Putamen (tissue), 1 donor: ENCODE measurements at regions not wholly inside any gene's neighbourhood (a gene's known extent, or its start where the extent isn't known, plus 50 kb on each side); places are given as distances from the start of the nearest gene placed in this dataset.

ENCODE experiments used
- DNase-seq: peaks from one replicate; pipeline ENCODE4 v3.0.0-alpha.2; 2016; ENCODE audit warnings: low spot score

DNA sequence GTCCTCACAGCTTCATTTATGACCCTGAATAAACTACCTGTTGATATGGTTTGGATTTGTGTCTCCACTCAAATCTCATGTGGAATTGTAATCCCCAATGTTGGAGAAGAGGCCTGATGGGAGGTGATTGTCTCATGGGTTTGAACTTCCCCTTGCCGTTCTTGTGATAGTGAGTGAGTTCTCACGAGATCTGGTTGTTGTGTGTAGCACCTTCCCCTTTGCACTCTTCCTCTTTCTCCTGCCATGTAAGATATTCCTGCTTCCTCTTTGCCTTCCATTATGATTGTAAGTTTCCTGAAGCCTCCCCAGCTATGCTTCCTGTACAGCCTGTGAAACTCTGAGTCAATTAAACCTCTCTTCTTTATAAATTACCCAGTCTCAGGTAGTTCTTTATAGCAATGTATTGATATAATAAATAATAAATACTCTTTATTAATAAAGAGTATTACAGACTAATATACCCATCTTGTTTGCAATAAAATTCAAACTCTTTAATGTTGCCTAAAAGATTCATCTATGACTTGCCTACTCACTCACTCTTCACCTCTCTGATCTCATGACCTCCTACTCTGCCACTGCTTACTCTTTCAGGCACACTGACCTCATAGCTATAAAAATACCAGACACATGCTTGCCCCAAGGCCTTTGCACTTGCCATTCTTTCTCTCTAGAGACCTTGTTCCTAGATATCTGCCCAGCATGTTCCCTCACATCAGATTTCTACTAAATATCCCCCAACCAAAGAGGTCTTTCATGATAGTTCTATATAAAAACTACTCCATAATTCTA, 256.4 kb upstream of the MARCKS start:
- no peak for DNase-seq

DNA sequence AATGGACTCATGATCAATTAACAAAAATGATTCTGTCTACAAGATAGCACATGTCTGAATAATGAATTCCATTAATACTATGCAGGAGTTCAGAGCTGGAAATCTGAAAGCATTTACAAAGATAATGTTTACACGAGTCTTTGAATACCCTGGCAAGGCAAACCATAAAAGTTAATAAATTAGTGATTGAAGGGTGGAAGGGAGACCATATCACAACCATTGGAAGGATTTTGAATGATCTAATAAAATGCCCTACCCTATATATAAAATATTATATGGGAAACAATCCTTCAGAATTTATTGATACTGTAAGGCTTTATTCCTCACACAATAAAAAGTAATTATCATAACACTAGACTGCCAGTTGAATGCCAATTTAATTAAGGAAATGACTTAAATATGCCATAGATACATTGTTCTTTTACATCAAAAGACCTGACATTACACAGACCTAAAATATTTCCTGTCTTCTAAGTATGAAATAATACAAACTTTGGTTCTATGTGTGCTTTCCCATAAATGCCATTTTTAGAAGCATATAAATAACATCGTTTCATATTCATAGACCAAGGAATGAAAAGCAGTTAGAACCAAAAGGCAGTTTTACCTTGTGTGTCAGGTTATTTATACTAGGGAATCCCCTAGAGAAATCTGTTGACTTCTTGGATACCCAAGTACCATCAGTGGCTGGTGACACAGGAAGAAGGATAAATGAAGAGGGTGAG, 249.2 kb upstream of the MARCKS start:
- no peak for DNase-seq

DNA sequence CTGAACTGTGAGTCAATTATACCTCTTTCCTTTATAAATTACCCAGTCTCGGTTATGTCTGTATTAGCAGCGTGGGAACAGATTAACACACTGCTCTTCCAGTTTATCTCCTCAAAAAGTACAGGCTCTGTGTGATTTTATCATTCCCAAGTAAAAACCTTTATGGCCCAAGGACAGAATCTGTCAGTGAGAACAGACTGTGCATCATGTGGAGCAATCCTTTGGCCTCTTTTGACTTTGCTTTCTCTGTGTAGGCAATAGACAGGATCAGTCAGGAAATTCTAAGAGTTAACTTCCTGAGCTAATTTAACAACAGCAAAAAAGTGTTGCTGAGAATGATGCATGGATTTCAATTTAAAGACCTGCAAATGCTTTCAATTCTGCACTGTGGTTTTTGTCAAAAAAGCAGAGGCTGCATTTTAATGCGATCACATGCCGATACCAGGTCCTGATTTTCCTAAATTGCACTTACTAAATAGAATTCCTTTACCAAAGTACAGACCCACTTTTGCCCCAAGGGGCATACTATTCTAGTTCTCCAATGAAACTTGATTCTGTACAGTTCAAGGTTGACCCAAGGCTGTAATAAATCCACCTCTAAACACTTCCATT, 246.7 kb upstream of the MARCKS start:
- DNase-seq, result no peak

DNA sequence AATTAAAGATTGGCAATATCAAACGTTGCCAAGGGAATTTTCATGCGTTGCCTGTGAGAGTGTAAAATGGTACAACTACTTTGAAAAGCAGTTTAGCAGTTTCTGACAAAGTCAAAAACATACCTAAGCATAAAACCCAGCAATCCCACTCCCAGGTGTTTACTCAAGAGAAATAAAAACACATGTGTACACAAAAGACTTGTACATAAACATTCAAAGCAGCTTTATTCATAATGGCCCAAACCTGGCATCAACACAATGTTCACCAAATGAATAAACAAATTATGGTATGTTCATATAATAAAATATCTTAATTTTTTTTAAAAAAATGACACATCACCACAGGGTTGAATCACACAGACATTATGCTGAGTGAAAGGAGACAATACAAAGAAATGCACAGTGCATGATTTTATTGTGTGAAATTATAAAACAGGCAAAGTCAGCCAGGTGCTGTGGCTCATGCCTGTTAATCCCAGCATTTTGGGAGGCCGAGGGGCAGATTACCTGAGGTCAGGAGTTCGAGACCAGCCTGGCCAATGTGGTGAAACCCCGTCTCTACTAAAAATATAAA, 240.4 kb upstream of the MARCKS start:
- no peak for DNase-seq

DNA sequence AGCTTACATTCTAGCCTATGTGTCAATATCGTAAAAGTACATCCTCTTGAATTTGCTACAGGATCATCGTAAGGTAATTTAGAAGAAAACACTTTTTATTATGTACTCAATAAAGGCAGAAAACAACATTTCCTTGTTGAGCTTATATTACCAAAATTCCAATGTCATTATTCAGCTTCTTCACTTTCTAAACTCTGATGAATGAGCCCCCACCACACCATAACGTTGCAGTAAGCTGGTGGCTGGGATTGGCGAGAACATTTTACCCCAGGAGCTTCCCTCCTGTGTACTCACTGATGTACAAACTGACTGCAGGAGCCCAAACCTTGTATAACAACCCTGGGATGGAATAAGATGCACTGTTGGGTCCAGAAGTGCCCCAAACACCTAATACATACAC, 238.1 kb upstream of the MARCKS start:
- no peak for DNase-seq

DNA sequence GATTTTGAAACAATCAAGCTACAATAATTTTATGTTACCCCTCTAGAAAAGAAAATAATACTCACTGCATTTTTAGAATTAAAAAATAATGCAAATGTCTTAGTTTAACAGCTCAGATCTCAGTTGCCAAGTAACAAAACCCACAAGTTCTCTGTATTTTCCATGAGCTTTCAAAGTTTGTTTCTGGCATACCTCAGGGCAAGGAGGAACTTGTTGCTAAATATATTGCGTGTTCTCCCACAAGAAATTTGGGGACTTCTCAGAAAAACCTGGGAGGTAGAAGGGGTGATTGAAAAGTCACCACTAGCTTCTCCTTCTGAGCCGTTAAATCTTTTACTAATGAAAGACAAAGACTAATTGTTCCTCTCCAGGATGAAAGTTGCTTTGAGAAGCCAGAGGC, 236.8 kb upstream of the MARCKS start:
- DNase-seq, result no peak

DNA sequence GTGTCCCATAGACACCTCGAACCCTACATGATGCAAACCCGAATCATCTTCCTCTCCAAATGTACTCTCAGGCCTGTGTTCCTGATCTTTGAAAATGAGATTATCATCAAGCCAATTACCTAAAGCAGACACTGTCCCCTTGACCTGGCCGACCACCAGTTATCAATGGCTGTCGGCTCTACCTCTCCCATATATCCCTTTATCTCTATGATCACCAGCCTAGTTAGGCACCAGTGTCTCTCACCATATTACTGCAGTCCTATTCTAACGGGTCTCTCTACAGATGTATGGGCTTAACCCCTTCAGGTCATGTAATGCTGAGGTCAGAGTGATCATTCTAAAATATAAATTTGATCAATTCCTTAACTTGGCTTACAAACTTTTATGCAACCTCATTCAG, 234.9 kb upstream of the MARCKS start:
- no peak for DNase-seq

DNA sequence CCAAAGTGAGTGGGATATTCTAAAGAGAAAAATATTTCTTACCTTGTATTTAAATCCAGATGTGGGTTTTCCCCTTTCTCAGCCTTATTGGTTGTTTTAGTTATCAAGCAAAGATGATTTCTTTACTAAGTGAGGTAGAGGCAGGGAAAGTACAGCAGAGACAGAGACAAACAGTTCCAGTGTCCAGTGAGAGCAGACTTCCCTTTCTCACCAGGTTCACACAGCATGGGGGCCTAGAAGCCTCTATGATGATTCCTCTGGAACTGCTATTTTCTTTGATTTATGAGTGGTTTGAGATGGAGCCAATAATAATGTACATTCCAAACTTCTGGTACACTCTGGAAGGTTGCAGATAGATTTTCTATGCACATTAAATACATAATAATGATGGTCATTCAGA, 234.0 kb upstream of the MARCKS start:
- DNase-seq, result no peak

DNA sequence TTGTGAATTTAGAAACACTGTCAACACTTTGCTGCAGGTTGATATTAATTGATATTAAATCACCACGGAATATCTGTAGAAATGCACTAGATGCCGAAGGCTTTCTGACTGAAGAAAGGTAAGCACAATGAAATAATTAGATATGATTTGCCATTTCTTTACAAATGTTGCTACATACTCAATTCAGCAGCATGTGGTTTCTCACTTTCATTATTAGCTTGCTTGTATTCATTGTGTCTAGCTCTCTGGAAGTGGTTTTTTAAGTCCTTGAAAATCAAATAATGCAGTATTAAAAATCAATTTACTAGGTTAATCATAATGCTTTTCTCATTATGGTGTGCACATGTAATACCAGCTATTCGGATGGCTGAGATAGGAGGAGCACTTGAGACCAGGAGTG, 231.3 kb upstream of the MARCKS start:
- DNase-seq, result no peak

DNA sequence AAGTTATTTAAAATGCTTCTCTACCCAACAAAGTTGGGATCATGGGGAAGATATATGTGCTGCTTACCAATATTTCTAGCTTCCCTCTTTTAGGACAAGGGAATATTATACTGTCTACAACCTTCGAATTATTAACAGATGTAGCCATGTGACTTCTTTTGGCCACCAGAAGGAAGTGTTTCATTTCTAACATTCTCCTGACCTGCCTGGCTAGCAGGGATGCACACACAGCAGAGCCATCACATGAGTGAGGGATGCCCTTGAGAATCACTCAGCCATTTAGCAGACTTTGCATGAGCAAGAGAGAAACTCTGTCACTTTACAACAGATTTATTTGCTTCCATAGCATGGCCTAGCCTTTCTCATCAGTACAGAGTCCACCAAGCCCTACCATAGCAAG, 230.7 kb upstream of the MARCKS start:
- no peak for DNase-seq

DNA sequence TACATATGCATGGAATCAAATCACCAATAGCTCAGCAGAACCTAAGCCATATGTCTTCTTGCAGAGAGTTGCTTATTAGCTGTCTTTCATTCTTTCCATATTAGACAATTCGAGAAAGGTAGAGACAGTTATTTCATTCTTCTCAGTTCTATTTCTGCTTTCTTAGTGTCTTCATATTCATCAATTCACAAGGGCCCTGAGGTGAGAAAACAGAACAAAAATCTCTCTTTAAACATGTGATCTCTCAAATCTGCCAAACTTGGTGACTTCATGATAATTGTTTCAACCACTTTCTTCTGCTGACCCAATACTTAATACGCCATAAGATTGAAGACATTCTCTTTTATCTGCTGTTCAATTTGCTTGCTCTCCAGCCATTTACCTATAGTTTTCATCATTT, 229.7 kb upstream of the MARCKS start:
- no peak for DNase-seq

DNA sequence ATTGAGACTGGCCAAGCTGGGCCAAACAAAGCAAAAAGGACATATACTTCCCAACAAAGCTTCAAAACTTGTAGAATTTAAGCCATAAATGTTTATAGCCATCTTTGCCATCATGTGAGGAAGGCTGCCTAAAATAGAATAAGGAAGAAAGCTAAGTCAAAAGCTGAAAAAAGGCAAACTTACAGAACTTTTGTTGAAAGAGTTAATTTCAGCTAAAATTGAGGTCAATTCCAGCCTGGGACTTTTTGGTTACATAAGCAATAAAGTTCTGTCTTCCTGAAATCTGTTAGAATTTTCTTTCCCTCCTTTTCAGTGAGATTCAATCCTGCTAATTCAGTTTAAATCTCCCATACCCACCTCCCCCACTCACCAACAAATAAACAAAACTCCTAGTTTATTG, 227.9 kb upstream of the MARCKS start:
- no peak for DNase-seq

DNA sequence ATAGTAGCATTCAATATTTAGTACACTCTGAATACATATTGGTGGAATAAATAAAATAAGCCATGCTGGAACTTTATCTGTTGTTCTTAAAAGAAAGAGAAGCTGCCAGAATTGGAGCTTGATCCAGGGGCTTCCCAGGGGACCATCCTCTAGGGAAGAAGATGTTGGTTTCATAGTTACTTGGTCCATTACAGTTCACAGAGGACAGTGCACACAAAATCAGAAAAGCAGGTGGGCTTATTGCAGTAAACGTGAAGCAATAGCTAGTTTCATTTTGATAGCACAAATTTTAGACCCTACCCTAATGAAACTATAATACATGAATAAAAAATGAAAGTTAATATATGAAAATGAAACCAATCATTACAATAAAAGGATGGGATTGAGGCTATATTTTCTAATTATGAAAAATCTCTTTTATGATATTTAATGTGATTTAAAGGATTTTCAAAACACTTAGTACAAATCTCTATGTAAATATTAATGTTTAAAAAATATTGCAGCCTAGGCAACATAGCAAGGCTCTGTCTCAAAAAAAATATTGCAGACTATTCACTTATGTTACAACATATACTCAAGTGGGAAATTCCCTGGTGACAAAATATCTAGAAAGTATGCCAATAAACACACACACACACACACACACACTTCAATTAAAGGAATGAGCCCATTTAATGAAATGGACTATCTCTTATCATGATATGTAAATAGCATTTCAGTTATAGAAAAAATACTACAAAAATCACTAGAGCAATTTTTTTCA, 227.0 kb upstream of the MARCKS start:
- DNase-seq, result no peak

DNA sequence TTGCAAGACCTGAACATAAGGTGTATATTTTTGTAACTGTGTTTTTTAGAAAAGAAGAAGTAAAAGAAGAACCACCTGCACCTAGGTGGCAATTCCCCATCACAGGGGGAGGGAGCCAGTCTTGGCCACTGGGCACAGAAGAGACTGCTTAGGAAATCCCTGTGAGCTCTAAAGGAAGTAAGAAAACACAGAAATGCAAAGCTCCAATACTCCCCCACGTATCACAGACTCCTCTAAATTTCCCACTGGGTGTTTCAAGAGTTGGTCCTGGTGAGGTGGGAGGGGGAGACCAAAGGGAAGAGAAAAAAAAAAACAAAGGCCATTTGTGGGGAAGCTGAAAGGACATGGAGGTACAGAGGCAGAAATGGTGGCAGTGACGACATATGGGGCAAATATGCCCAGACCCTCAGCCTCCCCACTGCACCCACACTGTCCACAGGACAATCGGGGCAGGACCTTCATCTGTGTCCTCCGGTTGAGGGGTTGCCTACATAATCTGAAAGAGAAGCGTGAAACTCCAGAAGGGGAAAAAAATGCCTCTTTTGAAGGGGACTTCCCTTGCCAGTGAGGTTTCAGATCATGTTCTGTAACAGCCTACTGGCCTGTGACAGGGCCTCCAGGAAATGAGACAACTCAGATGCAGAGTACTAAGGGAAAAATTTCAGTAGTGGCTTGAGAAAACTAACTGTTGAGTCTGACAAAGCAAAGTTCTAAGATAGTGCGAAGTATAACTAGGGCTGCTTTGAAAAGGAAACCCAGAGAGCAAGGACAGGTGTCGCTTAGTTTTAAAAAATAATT, 226.2 kb upstream of the MARCKS start:
- DNase-seq, result no peak

DNA sequence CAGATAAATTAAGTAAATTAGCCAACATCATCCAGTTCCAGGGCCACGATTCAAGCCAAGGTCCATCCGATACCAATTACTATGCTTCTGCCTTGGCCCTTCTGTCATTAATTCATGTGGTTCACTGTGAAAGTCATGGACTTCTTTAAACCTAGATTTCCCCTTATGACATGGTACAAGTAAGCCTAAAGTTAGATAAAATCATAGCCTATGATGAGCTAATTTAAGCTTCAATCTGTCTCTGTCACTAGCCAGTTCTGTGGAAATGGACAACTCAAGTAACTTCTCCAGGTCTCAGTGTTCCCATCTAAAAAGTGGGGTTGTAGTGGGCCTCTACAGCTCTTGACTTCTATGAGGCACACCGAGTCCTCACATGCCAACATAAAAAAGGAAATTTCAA, 225.5 kb upstream of the MARCKS start:
- DNase-seq, result no peak

DNA sequence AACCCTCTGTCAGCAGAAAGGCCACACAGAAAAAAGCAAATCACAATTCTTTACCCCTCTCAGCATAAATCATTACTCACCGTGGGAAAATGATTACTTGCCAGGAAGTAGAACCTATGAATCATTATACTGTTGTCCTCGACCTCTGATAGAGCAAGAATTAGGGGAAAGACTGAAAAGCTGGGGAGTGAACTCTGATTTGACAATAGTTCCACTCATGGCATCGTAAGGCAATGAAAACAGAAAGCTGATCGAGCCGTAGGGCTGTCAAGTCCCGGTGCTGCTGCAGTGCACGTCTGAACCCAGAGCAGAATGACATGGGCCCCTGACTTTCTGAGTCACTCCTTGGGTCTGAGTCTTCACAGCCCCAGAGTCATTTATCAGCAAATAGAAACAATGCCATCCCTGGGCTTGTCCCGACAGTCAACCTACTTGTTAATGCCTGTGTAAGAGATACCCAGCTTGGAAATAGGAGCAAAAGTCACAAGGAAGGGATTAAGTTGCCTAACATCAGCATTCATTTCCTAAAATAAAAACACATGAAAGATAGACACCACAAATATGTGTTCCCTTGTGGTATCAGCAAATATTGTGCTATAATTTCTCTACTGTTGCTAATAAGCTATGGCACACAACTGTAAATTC, 224.8 kb upstream of the MARCKS start:
- no peak for DNase-seq

DNA sequence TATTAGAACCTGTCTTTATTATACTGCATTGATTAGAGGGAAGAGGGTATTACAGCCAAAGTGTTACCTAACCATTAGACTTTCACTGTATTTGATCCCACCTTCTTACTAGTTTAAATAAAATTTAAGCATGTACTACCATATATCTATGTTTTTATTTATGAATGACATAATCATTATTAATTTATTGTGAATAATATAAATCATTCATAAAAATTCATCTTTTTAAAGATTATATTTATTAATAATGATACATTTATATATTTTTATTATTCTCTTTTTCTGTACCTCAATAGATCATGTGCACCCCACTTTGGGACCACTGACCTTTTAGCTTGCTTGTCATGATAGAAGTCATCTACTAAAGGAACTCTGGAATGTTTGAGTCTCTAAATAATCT, 223.5 kb upstream of the MARCKS start:
- DNase-seq, result no peak

DNA sequence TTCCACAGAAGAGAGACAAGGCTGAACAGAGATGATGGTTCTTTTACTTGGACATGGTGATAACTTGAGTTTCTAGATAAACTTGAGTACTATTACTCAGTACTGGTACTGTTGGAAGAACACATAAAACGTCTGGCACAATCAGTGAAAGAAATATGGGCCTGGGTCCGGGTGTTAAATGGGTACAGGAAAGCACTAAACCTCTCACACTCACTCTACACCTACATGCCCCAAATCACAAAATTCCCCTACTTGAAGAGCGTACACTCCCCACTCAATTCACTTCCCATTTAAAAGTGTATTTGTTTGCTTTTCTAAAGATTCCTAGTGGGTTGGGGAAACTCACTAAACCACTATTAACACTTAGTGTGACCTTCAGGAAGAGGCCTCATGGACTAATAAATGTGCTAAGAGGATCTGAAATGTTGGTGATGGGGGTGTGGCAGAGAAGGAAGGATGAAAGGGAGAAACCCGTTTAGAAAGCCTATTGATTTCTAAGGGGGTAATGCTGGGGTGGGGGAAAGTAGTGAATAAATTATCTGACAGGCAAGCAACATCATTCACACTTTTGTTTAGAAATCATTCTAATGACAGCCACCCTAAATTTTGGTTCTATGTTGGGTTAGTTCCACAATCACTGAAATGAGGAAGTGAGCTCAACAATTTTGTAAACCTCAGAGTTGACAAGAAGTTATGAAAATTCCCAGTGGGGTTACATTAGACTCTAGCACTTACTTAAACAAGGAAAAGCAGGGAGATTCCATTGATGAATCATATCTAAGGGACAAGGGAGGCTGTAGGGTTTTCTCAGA, 222.6 kb upstream of the MARCKS start:
- DNase-seq, result no peak

DNA sequence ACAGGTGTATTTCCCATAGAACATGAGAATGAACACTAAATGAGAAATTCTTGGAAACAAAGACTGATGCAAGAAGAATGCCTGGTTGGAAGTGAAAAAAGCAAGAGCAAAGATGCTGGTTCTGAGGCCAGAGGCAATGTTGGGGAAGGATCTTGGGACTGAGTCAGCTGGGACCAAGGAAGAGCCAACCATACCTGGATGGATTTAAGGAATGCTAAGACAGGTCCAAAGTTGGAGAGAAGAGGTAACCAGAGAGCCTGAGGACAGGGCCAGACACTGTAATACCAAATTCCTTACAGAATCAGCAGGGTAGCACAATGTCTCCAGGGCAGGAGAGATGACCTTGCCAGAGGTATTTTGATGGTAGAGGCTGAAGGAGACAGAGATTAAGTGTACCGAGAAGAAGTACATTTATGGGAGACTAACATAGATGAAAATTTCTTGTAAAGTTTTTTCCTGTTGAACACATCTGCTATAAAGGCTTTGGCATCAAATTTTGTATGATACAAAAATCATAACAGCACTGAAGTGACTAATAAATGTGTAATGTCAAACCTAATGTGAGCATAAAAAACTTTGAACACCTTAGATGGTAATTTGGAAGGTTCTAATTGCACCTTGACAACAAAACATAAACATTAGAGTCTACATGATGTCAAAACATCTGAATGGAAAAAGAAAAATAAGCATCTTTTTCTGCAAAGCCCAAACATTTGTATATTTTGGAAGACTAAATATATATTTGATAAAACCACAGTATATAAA, 221.7 kb upstream of the MARCKS start:
- DNase-seq, result no peak
